NCI-H2029 treated with DMSO at 0.1 percent for 48 hours (cell line): ENCODE measurements at regions not wholly inside any gene's neighbourhood (a gene's known extent, or its start where the extent isn't known, plus 50 kb on each side); places are given as distances from the start of the nearest gene placed in this dataset.
"Not testable (repeated sequence)": the region's sequence is repeated elsewhere in the genome, so short reads cannot be mapped to it uniquely, and the experiment has no call there.

Experiments
- DNase-seq: peaks from one replicate; lab custom pipeline; 2025; lab: John Stamatoyannopoulos, UW

- not testable (repeated sequence) for DNase-seq
Measured at GRCh38 chr12:116327992-116328391, 50.5 kb upstream of the MED13L start.

DNA sequence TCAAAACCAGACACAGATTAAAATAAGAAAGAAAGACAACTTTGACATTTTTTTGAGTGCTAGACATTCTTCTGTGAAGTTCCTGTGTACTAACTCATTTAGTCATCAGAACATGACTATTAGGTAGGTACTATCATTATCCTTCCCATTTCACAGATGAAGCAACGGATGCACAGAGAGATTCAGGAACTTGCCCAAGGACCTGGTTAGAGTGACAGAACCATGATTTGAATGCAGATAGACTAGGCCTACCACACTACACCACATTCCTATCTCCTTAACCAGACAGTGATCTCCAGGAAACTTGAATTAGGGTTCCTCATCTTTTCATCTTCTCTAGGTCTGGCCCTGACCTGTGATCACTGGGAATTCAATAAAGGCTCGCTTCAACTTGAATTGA lies 54.4 kb upstream of the MED13L start:
- DNase-seq, result no peak

GRCh38 chr12:116332705-116333380 lies 55.4 kb upstream of the MED13L start:
- DNase-seq, result peak; percentile 82

DNA sequence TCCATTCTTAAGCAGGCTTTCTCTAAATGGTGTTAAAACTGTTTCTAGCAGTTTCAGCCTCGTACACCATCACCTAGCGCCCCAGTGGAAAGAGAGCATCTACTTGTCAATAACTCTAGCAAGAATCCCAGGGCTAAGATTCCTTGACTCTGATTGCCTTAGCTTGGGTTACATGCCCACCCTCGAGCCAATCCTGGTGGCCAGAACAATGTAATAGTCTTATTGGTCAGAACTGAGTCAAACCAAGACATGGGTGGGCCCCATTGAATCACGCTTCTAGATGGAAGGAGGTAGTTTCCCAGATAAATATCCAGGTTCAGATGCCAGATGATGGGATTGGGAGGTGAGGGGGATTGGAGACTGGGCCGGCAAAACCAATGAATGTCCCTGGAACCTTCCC lies 55.9 kb upstream of the MED13L start:
- no peak for DNase-seq

GRCh38 chr12:116336542-116337065 lies 59.1 kb upstream of the MED13L start:
- DNase-seq, result no peak

GRCh38 chr12:116337312-116337711 lies 59.8 kb upstream of the MED13L start:
- no peak for DNase-seq

DNA sequence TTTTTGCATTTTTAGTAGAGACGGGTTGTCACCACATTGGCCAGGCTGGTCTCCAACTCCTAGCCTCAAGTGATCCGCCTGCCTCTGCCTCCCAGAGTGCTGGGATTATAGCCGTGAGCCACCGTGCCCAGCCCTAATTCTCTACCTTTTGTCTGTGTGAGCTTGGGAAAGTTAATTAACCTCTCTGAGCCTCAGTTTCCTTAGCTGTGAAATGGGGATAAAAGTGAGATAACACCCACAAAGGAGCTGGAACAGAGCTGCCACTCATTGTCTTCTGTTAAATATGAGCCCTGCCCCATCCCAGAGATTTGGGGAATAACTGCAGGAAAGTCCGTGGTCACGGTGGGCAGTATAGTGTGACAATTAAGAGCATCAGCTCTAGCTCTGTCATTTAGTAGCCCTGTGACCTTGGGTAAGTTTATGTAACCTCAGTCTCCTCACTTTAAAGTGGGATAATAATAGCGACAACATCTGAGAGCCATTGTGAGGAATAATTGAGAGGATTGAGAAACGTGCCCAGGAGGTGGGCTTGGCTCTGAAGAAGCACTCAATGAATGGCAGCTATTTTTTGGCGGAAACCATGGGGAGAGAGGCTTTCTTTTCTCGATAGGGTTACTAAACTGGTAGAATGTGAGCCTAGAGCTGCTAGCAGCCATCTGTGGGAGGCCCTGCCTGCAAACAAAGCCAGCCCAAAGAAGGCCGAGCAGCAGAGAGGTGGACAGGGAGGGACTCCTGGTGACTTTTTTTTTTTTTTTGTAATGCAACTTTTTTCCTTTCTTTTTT lies 60.8 kb upstream of the MED13L start:
- no peak for DNase-seq

GRCh38 chr12:116339062-116339461 lies 61.6 kb upstream of the MED13L start:
- DNase-seq, result peak; percentile 17

DNA sequence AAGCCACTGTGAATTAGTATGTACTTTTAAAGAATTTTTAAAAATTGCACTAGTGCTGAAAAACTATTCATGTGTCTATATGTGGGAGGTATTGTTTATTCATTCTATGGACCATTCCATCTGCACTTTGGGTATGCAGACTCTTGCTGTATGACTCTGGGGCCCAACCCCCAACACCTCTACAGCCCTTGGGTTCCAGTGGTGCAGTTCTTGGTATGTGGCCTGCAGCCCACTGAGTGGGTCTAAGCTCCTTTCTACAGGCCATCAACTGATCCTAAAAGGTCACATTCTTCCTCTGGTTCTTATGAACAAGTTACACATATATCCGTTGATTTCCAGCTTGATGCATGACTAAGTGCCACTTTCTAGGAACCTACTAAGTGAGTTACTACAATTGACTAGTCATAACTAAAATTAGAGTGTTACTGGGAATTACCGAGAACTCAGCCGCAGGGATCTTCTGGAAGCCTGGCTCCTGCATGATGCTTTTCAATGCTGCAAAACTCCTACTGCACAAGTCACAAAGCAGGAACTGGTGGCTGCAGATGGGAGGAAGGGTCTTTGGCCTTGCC lies 62.4 kb upstream of the MED13L start:
- DNase-seq, result no peak

DNA sequence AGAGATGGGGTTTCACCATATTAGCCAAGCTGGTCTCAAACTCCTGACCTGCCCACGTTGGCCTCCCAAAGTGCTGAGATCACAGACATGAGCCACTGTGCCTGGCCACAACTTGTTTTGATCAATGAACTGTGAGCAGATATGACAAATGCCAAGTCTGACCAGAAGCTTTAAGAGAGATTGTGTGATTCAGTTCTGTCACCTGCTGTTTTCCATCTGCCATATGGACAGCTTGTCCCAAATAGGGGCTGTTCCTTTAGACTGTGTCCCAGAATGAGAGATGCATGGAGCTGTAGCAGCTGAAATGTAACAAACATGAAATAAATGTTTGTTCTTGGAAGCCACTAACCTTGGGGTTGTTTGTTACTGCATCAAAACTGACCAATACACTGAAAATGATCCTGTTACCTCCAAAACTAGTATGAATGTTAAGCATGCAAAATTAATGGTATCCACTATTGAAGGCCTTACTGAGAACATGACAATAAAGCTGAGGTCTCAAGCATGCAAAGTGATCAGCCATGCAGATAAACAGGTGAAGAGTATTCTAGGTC lies 65.9 kb upstream of the MED13L start:
- DNase-seq, result no peak

DNA sequence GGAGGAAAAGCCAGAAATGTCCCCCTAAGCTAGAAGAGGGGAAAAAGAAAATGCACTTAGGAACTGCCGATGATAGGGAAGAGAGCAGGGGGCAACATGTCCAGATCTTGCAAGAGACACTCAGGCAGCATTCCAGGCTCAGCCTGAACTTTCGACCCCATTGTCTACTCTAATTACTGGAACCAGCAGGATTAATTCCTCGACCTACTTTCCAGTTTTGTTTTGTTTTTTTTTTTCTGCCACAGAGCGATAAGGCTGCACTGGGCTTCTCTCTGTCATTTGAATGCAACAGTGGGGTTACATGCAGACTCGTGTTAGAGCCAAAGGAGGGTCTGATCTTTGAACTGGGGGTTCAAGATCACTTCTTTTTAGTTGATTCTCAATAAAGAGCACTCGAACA lies 68.7 kb upstream of the MED13L start:
- no peak for DNase-seq

- no peak for DNase-seq
Measured at GRCh38 chr12:116346741-116347140, 69.2 kb upstream of the MED13L start.

- no peak for DNase-seq
Measured at GRCh38 chr12:116347265-116347664, 69.8 kb upstream of the MED13L start.

DNA sequence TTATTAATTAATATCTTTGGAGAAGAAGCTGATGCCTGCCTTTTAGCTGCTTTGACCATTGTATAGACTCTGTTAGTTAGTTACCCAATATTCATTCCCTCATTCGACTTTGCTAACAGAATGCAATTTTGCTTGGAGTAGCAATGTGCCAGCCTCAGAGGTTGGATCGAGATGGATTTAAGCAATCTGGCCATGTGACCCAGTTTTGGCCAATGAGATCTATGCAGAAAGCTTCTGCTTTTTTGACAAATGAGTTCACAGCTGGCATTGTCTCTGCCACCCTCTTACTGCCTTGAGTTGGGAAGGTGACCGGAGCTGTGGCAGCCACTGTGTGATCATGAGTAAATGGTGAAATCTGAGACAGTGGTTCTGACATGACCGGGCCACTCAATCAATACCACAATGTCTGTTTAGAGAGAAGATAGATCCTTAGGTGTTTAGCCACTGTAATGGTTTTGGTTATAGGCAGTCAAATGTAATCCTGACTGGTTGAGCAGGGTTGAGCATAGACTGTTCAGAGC lies 74.9 kb upstream of the MED13L start:
- DNase-seq, result no peak

GRCh38 chr12:116353958-116354357 lies 76.5 kb upstream of the MED13L start:
- DNase-seq, result no peak

DNA sequence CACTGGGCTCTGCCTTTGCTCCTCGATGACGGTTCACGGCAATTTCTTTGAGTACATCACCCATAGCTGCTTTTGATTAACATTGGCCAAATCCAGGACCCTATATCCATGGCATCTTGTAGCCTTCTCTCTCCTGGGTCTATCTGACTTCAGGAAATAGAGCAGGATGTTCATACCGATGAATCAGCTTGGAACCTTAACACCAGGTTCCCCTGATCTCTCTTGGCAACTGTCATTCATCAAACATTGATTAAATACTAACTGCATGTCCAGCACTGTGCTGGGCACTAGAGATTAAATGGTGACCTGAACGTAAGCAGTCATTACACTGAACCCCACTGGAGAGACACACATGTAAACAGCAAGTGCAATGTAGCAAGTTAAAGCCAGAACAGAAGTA lies 77.0 kb upstream of the MED13L start:
- no peak for DNase-seq

DNA sequence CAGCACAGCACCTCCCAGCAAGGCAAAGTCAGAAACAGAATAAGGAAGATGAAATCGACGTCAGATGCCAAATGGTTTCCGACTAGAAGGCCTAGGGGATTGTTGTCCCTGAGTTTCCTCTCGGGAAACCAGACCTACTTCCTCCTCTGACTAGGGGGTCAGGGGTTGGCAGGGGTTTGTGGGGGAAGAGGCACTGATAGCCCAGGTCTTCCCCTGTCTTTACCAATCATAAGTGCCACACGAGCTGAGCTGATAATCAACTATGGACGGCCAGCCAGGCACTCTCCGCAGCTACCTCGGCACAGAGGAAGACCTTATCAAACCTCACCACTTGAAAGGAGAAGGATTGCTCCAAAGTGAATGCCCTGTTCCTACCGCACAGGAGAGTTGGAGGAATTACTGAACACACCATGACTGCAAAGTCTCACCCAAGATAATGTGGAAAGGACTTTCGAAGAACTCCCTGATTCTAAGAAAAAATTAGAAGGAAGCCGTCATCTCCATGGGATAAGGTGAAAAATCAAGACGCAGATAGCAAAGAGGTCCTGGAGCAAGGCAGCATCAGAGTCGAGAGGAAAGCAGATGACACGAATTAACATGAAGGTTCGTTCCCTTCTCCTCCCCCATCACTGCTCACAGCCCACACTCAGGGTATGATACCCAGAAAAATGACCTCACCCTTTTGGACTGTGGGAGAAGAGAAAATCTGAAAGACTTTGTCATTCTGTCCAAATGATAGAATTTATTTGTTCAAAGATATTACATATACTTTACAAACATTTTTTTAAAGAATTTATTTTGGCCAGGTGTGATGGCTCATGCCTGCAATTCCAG lies 77.7 kb upstream of the MED13L start:
- no peak for DNase-seq

GRCh38 chr12:116358536-116358892 lies 81.0 kb upstream of the MED13L start:
- DNase-seq, result no peak

DNA sequence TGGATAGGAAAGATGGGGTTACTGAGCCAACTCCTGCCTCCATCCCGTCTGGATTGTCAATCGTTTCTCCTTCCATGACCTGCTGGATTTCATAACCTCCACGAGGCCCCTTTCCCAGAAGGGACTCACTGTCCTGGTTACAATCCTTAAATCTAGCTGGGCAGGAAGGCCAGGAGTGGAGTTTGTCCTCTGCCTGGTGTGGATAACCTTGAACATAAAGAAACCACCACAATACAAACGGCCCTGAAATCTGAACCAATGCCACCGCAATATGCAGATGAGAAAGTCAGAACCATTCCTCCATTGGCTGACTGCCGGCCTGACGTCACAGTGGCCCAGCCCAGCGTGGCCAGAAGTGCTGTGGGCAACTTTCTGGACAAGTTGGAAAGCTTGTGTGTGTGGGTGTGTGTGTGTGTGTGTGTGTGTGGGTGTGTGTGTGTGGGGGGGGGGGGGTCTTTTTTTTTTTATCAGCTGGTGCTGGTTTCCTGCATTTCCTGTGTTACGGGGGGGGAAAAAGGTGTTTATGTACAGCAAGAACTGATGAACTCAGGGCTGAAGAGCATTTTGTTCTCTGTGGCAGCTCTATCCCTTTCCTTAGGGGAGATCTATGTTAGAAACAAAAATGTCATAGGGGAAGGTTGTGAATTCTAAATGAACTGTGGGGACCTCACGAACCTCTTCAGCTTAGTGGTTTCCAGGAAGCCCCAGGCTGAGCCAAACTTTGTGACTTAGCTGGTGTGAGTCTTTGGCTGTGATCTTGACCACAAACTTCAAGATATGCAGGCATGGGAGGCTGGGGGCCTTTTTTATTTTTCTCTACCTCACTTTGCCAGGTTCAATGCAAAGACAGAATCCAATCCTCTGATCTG lies 81.6 kb upstream of the MED13L start:
- DNase-seq, result peak; percentile 75

GRCh38 chr12:116360579-116361413 lies 83.3 kb upstream of the MED13L start:
- no peak for DNase-seq
